Peyer's patch (tissue), 4 donors: ENCODE measurements at regions not wholly inside any gene's neighbourhood (a gene's known extent, or its start where the extent isn't known, plus 50 kb on each side); places are given as distances from the start of the nearest gene placed in this dataset.

Experiments
- DNase-seq, 3 donors: peaks; one replicate each; pipeline ENCODE4 v3.0.0-alpha.2; 2017 to 2019
- H3K27ac ChIP-seq, 4 donors: fragments of 200-600 bp; sonication (generic); one replicate each; pipeline ENCODE4 v1.5.1; 2016 to 2019
- H3K27me3 ChIP-seq, 2 donors: fragments of 200-600 bp; sonication (generic); one replicate each; pipeline ENCODE4 v1.5.1; 2019
- H3K36me3 ChIP-seq, 3 donors: fragments of 200-600 bp; sonication (generic); one replicate each; pipeline ENCODE4 v1.5.1; 2016 to 2019
- H3K4me1 ChIP-seq, 4 donors: fragments of 200-600 bp; sonication (generic); one replicate each; pipeline ENCODE4 v1.5.1; 2016 to 2019
- H3K4me3 ChIP-seq, 4 donors: fragments of 200-600 bp; sonication (generic); 1 replicate in 3 of 4; 2 replicates in 1 of 4; pipeline ENCODE4 v1.5.1; 2016 to 2019; ENCODE audit warnings: mild to moderate bottlenecking in 1 of 4
- H3K9me3 ChIP-seq, 4 donors: fragments of 200-600 bp; sonication (generic); one replicate each; pipeline ENCODE4 v1.5.1; 2016 to 2019; ENCODE audit warnings: mild to moderate bottlenecking in 1 of 4
- CTCF ChIP-seq, 6 experiments: fragments of 450-650 bp in 4 of 6; fragments of 200-600 bp in 2 of 6; sonication (generic) in 1 of 6; IDR thresholded peaks; one replicate each; pipeline ENCODE4 v1.5.1; 2017 to 2019; ENCODE audit warnings: antibody characterized with exemption in 6 of 6, mild to moderate bottlenecking in 3 of 6, moderate library complexity in 1 of 6
- POLR2A ChIP-seq, 2 donors: fragments of 450-650 bp; IDR thresholded peaks; one replicate each; pipeline ENCODE4 v1.5.1; 2017; ENCODE audit warnings: antibody characterized with exemption in 2 of 2, mild to moderate bottlenecking in 2 of 2, moderate library complexity in 2 of 2

- no peak for DNase-seq
- TF ChIP-seq CTCF (IDR thresholded peaks at IDR 0.05): no peak
- TF ChIP-seq POLR2A (IDR thresholded peaks at IDR 0.05): no peak
These were observed 599.8 kb upstream of the CXADR start for GRCh38 chr21:16913010-16913409.

GRCh38 chr21:16928439-16928838 is 584.4 kb upstream of the CXADR start:
- Histone ChIP-seq H3K27me3 (no peaks in the 10 kb centered on the region), H3K4me3 (no peak overlapping the region), H3K9me3 (no peaks in the 10 kb centered on the region), H3K4me1 (no peaks in the 10 kb centered on the region), H3K36me3 (no peaks in the 10 kb centered on the region), H3K27ac (no peak overlapping the region)
- TF ChIP-seq POLR2A (IDR thresholded peaks at IDR 0.05): no peak
- no peak for TF ChIP-seq CTCF (IDR thresholded peaks at IDR 0.05)
- no peak for DNase-seq

More at GRCh38 chr21:16913010-16913409, 599.8 kb upstream of the CXADR start:
- no peak overlapping the region for H3K27ac ChIP-seq
- no peaks in the 10 kb centered on the region for H3K9me3 ChIP-seq
- no peak overlapping the region for H3K4me3 ChIP-seq
- no peaks in the 10 kb centered on the region for H3K27me3 ChIP-seq
- H3K36me3 ChIP-seq: no peaks in the 10 kb centered on the region
- H3K4me1 ChIP-seq: no peaks in the 10 kb centered on the region

- H3K4me1 ChIP-seq: no peaks in the 10 kb centered on the region
- TF ChIP-seq CTCF (IDR thresholded peaks at IDR 0.05): no peak
- no peak for TF ChIP-seq POLR2A (IDR thresholded peaks at IDR 0.05)
These were observed 580.5 kb upstream of the CXADR start for GRCh38 chr21:16932314-16932713.

GRCh38 chr21:16942703-16943102 is 570.1 kb upstream of the CXADR start:
- H3K27ac ChIP-seq: no peak overlapping the region
- no peak overlapping the region for H3K4me3 ChIP-seq
- TF ChIP-seq CTCF (IDR thresholded peaks at IDR 0.05) (peak in 1 of 6 experiments; percentile 2), POLR2A (IDR thresholded peaks at IDR 0.05) (no peak)
- H3K4me1 ChIP-seq: no peaks in the 10 kb centered on the region
- no peaks in the 10 kb centered on the region for H3K36me3 ChIP-seq
- H3K9me3 ChIP-seq: no peaks in the 10 kb centered on the region
- H3K27me3 ChIP-seq: no peaks in the 10 kb centered on the region
- no peak for DNase-seq

More at GRCh38 chr21:16932314-16932713, 580.5 kb upstream of the CXADR start:
- no peaks in the 10 kb centered on the region for H3K27me3 ChIP-seq
- no peaks in the 10 kb centered on the region for H3K9me3 ChIP-seq
- no peak overlapping the region for H3K27ac ChIP-seq
- no peak overlapping the region for H3K4me3 ChIP-seq
- H3K36me3 ChIP-seq: no peaks in the 10 kb centered on the region
- DNase-seq: no peak

GRCh38 chr21:16943231-16943630 is 569.6 kb upstream of the CXADR start:
- H3K36me3 ChIP-seq: no peaks in the 10 kb centered on the region
- H3K4me1 ChIP-seq: no peaks in the 10 kb centered on the region
- no peak for TF ChIP-seq CTCF (IDR thresholded peaks at IDR 0.05)
- no peak for TF ChIP-seq POLR2A (IDR thresholded peaks at IDR 0.05)
- no peak for DNase-seq
- H3K9me3 ChIP-seq: no peaks in the 10 kb centered on the region
- H3K27me3 ChIP-seq: no peaks in the 10 kb centered on the region
- H3K4me3 ChIP-seq: no peak overlapping the region
- no peak overlapping the region for H3K27ac ChIP-seq

- Histone ChIP-seq H3K4me1 (no peaks in the 10 kb centered on the region), H3K9me3 (no peaks in the 10 kb centered on the region), H3K4me3 (no peak overlapping the region), H3K27me3 (no peaks in the 10 kb centered on the region), H3K36me3 (no peaks in the 10 kb centered on the region), H3K27ac (no peak overlapping the region)
- TF ChIP-seq POLR2A (IDR thresholded peaks at IDR 0.05) (no peak), CTCF (IDR thresholded peaks at IDR 0.05) (no peak)
- no peak for DNase-seq
These were observed 567.3 kb upstream of the CXADR start for GRCh38 chr21:16945580-16945979.
